ENCODE measurements at regions not wholly inside any gene's neighbourhood (a gene's known extent, or its start where the extent isn't known, plus 50 kb on each side); places are given as distances from the start of the nearest gene placed in this dataset.

DNA sequence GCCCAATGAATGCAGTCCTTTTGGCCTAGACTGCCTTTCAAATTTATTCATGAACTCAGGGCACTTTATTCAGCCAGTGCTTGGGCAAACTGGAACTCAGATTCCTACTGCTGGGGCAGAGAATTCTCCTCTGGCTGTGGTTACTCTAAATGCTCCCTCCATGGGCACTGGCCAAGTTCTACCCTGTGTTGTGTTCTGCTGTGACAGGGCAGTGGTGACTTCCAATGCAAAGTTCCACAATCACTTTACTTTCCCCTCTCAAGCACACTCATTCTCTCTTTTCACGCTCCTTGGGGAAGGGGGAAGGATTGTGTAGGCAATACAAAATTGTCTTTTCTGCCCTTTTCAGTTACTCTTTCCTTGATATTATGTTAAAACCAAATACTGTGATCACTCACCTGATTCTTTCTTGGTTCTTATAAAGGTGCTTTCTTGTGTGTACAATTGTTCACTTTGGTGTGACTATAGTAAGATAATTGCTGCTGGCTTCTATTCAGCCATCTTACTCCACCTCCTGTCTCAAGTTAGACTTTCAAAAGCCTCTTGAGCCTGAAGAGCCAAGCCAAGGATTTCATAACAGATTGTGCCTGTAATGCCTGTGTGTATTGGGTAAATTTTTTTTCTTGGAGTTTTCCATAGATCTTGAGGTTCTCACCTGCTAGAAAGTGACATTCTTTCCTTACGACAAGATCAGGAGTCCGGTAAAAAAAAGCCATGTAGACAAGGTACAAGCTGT lies 1078.6 kb downstream of the FAM133A start:
- no peak for ATAC-seq (ENCODE audit: low read depth)
- Histone ChIP-seq H3K4me3 (ENCODE audit: severe bottlenecking) (no peak overlapping the region), H3K27me3 (ENCODE audit: insufficient read depth, poor library complexity, severe bottlenecking) (no peaks in the 10 kb centered on the region), H3K27ac (ENCODE audit: poor library complexity, severe bottlenecking) (no peak overlapping the region), H3K9me3 (ENCODE audit: severe bottlenecking) (no peaks in the 10 kb centered on the region), H3K4me1 (ENCODE audit: insufficient read depth, poor library complexity, severe bottlenecking) (no peaks in the 10 kb centered on the region), H3K36me3 (ENCODE audit: low read depth) (no peaks in the 10 kb centered on the region)
- TF ChIP-seq, protein P1, sequence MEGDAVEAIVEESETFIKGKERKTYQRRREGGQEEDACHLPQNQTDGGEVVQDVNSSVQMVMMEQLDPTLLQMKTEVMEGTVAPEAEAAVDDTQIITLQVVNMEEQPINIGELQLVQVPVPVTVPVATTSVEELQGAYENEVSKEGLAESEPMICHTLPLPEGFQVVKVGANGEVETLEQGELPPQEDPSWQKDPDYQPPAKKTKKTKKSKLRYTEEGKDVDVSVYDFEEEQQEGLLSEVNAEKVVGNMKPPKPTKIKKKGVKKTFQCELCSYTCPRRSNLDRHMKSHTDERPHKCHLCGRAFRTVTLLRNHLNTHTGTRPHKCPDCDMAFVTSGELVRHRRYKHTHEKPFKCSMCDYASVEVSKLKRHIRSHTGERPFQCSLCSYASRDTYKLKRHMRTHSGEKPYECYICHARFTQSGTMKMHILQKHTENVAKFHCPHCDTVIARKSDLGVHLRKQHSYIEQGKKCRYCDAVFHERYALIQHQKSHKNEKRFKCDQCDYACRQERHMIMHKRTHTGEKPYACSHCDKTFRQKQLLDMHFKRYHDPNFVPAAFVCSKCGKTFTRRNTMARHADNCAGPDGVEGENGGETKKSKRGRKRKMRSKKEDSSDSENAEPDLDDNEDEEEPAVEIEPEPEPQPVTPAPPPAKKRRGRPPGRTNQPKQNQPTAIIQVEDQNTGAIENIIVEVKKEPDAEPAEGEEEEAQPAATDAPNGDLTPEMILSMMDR (IDR thresholded peaks at IDR 0.05; ENCODE audit: poor library complexity, severe bottlenecking), result no peak
- DNase-seq (ENCODE audit: low spot score), result no peak

DNA sequence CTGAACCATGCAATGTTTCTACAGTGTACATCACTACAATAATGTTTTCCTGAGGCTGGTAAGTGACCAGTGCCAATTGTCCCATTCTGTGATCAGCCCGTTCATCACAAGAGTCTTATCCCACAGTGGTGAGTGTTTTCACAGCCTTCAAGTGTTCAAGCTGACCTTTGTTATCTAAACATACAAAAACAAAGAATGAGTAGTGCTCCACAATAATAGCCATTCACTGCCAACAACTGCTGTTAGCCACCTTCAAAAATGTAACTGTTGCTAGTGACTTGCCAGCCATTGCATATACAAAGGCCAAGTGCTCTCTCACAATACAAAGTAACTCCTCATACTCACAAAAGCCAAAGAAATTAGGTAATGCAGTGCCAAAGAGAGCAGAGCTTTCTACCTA lies 1084.1 kb downstream of the FAM133A start:
- DNase-seq (ENCODE audit: low spot score) (no peak), ATAC-seq (ENCODE audit: low read depth) (no peak)
- Histone ChIP-seq H3K27me3 (ENCODE audit: insufficient read depth, poor library complexity, severe bottlenecking) (no peaks in the 10 kb centered on the region), H3K9me3 (ENCODE audit: severe bottlenecking) (no peaks in the 10 kb centered on the region), H3K36me3 (ENCODE audit: low read depth) (no peaks in the 10 kb centered on the region), H3K4me1 (ENCODE audit: insufficient read depth, poor library complexity, severe bottlenecking) (no peaks in the 10 kb centered on the region), H3K4me3 (ENCODE audit: severe bottlenecking) (no peak overlapping the region), H3K27ac (ENCODE audit: poor library complexity, severe bottlenecking) (no peak overlapping the region)
- TF ChIP-seq, protein P1 (IDR thresholded peaks at IDR 0.05; ENCODE audit: poor library complexity, severe bottlenecking), result no peak

DNA sequence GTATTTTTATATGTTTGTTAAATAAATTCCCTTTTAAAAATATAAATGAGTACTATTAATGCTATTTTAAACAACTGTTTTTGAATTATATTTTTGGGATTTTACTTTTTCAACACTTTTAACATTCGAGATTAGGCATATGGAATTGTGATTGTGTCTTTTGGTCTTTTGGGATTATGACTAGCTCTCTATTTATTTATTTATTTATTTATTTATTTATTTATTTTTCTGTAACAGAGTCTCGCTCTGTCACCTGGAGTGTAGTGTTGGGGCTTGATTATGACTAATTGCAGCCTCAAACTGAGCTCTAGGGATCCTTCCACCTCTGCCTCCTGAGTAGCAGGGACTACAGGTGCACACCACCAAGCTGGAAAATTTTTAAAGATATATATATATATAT lies 1101.6 kb downstream of the FAM133A start:
- H3K27me3 ChIP-seq (ENCODE audit: insufficient read depth, poor library complexity, severe bottlenecking), result no peaks in the 10 kb centered on the region
- no peak overlapping the region for H3K4me3 ChIP-seq (ENCODE audit: severe bottlenecking)
- no peaks in the 10 kb centered on the region for H3K9me3 ChIP-seq (ENCODE audit: severe bottlenecking)
- H3K4me1 ChIP-seq (ENCODE audit: insufficient read depth, poor library complexity, severe bottlenecking), result no peaks in the 10 kb centered on the region
- H3K36me3 ChIP-seq (ENCODE audit: low read depth), result no peaks in the 10 kb centered on the region
- DNase-seq (ENCODE audit: low spot score), result no peak
- H3K27ac ChIP-seq (ENCODE audit: poor library complexity, severe bottlenecking), result no peak overlapping the region
- no peak for ATAC-seq (ENCODE audit: low read depth)
- TF ChIP-seq, protein P1 (IDR thresholded peaks at IDR 0.05; ENCODE audit: poor library complexity, severe bottlenecking), result no peak

DNA sequence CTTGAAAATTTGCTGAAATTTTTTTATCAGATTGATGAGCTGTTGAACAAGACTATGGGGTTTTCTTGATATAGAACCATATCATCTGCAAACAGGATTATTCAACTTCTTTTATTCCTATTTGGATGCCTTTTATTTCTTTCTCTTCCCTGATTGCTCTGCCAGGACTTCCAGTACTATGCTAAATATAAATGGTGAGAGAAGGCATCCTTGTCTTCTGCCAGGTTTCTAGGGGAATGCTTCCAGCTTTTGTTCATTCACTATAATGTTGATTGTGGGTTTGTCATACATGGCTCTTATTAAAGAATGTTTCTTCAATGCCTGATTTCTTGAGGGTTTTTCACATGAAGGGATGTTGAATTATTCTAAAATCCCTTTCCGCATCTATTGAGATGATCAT lies 1139.5 kb downstream of the FAM133A start:
- Histone ChIP-seq H3K36me3 (ENCODE audit: low read depth) (no peaks in the 10 kb centered on the region), H3K9me3 (ENCODE audit: severe bottlenecking) (no peaks in the 10 kb centered on the region), H3K27ac (ENCODE audit: poor library complexity, severe bottlenecking) (no peak overlapping the region), H3K4me3 (ENCODE audit: severe bottlenecking) (no peak overlapping the region), H3K4me1 (ENCODE audit: insufficient read depth, poor library complexity, severe bottlenecking) (no peaks in the 10 kb centered on the region), H3K27me3 (ENCODE audit: insufficient read depth, poor library complexity, severe bottlenecking) (no peaks in the 10 kb centered on the region)
- TF ChIP-seq, protein P1 (IDR thresholded peaks at IDR 0.05; ENCODE audit: poor library complexity, severe bottlenecking), result no peak
- ATAC-seq (ENCODE audit: low read depth) (no peak), DNase-seq (ENCODE audit: low spot score) (no peak)

DNA sequence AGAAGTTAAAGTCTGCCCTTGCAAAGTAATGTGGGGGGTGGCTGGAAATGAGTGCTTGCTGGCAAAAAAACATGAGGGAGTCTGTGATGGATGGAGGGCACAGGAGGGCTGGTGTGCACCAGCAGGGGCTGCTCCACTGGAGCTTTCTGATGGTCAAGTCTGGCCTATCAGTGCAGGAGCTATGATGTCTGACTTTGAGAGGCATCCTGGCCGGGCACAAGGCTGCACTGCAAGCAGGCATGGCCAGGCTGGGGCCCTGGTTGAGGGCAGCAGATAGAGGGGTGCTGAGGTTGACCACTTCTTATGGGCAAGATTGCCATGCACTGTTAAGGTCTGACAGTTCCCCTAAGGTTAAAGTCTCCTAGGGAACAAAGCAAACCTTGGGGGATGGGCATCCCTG lies 1140.2 kb downstream of the FAM133A start:
- Histone ChIP-seq H3K9me3 (ENCODE audit: severe bottlenecking) (no peaks in the 10 kb centered on the region), H3K27ac (ENCODE audit: poor library complexity, severe bottlenecking) (no peak overlapping the region), H3K4me3 (ENCODE audit: severe bottlenecking) (no peak overlapping the region), H3K36me3 (ENCODE audit: low read depth) (no peaks in the 10 kb centered on the region), H3K27me3 (ENCODE audit: insufficient read depth, poor library complexity, severe bottlenecking) (no peaks in the 10 kb centered on the region), H3K4me1 (ENCODE audit: insufficient read depth, poor library complexity, severe bottlenecking) (no peaks in the 10 kb centered on the region)
- ATAC-seq (ENCODE audit: low read depth) (no peak), DNase-seq (ENCODE audit: low spot score) (no peak)
- TF ChIP-seq, protein P1 (IDR thresholded peaks at IDR 0.05; ENCODE audit: poor library complexity, severe bottlenecking), result no peak
